ENCODE measurements at regions not wholly inside any gene's neighbourhood (a gene's known extent, or its start where the extent isn't known, plus 50 kb on each side); places are given as distances from the start of the nearest gene placed in this dataset.

- no peak overlapping the region for H3K4me3 Mint-ChIP-seq
- H3K27me3 Mint-ChIP-seq: no peaks in the 10 kb centered on the region
- no peak overlapping the region for H3K27ac Mint-ChIP-seq
- intact Hi-C loops (cut with micrococcal nuclease): no loop called here
- H3K36me3 Mint-ChIP-seq (ENCODE audit: low read depth): no peaks in the 10 kb centered on the region
- peaks cover 5% of the 10 kb centered on the region for H3K4me1 Mint-ChIP-seq (ENCODE audit: low read depth)
- H3K9me3 Mint-ChIP-seq: peaks cover 9% of the 10 kb centered on the region
These were observed 110.5 kb upstream of the COX10 start for GRCh38 chr17:13958773-13959172.

GRCh38 chr17:13961265-13961664, 108.0 kb upstream of the COX10 start:
- Mint-ChIP-seq H3K9me3 (peaks cover 9% of the 10 kb centered on the region), H3K4me3 (no peak overlapping the region), H3K4me1 (ENCODE audit: low read depth) (peaks cover 5% of the 10 kb centered on the region), H3K27me3 (peaks cover 4% of the 10 kb centered on the region), H3K36me3 (ENCODE audit: low read depth) (no peaks in the 10 kb centered on the region), H3K27ac (no peak overlapping the region)
- intact Hi-C loops (cut with micrococcal nuclease): no loop called here

GRCh38 chr17:13962716-13963240, 106.5 kb upstream of the COX10 start:
- no peak overlapping the region for H3K4me3 Mint-ChIP-seq
- peaks cover 9% of the 10 kb centered on the region for H3K9me3 Mint-ChIP-seq
- no peaks in the 10 kb centered on the region for H3K36me3 Mint-ChIP-seq (ENCODE audit: low read depth)
- H3K4me1 Mint-ChIP-seq (ENCODE audit: low read depth): peaks cover 5% of the 10 kb centered on the region
- H3K27ac Mint-ChIP-seq: no peak overlapping the region
- intact Hi-C loops (cut with micrococcal nuclease): no loop called here
- H3K27me3 Mint-ChIP-seq: peaks cover 4% of the 10 kb centered on the region

GRCh38 chr17:13967416-13967815, 101.9 kb upstream of the COX10 start:
- Mint-ChIP-seq H3K36me3 (ENCODE audit: low read depth) (no peaks in the 10 kb centered on the region), H3K27ac (no peak overlapping the region), H3K4me1 (ENCODE audit: low read depth) (peaks cover 5% of the 10 kb centered on the region), H3K27me3 (peaks cover 7% of the 10 kb centered on the region), H3K4me3 (no peak overlapping the region), H3K9me3 (no peaks in the 10 kb centered on the region)
- intact Hi-C loops (cut with micrococcal nuclease): no loop called here

- no peaks in the 10 kb centered on the region for H3K36me3 Mint-ChIP-seq (ENCODE audit: low read depth)
- H3K27ac Mint-ChIP-seq: no peak overlapping the region
- peaks cover 8% of the 10 kb centered on the region for H3K9me3 Mint-ChIP-seq
- no peak overlapping the region for H3K4me3 Mint-ChIP-seq
- no peaks in the 10 kb centered on the region for H3K4me1 Mint-ChIP-seq (ENCODE audit: low read depth)
- intact Hi-C loops (cut with micrococcal nuclease): no loop called here
- peaks cover 3% of the 10 kb centered on the region for H3K27me3 Mint-ChIP-seq
These were observed 98.8 kb upstream of the COX10 start for GRCh38 chr17:13970531-13970930.

- Mint-ChIP-seq H3K36me3 (ENCODE audit: low read depth) (no peaks in the 10 kb centered on the region), H3K9me3 (peaks cover 14% of the 10 kb centered on the region), H3K27ac (no peak overlapping the region), H3K4me3 (no peak overlapping the region), H3K27me3 (peaks cover 3% of the 10 kb centered on the region), H3K4me1 (ENCODE audit: low read depth) (peaks cover 8% of the 10 kb centered on the region)
- intact Hi-C loops (cut with micrococcal nuclease): no loop called here
These were observed 95.2 kb upstream of the COX10 start for GRCh38 chr17:13973960-13974651.

- H3K9me3 Mint-ChIP-seq: peaks cover 17% of the 10 kb centered on the region
- intact Hi-C loops (cut with micrococcal nuclease): no loop called here
- H3K4me1 Mint-ChIP-seq (ENCODE audit: low read depth): peaks cover 9% of the 10 kb centered on the region
- no peaks in the 10 kb centered on the region for H3K27me3 Mint-ChIP-seq
- H3K4me3 Mint-ChIP-seq: no peak overlapping the region
- H3K36me3 Mint-ChIP-seq (ENCODE audit: low read depth): no peaks in the 10 kb centered on the region
- H3K27ac Mint-ChIP-seq: no peak overlapping the region
These were observed 91.5 kb upstream of the COX10 start for GRCh38 chr17:13977837-13978236.

- no peaks in the 10 kb centered on the region for H3K27me3 Mint-ChIP-seq
These were observed 90.8 kb upstream of the COX10 start for GRCh38 chr17:13978478-13978877.

GRCh38 chr17:13981881-13982280, 87.4 kb upstream of the COX10 start:
- Mint-ChIP-seq H3K9me3 (peaks cover 9% of the 10 kb centered on the region), H3K4me3 (no peak overlapping the region), H3K27ac (no peak overlapping the region), H3K4me1 (ENCODE audit: low read depth) (peaks cover 9% of the 10 kb centered on the region), H3K27me3 (no peaks in the 10 kb centered on the region), H3K36me3 (ENCODE audit: low read depth) (no peaks in the 10 kb centered on the region)
- intact Hi-C loops (cut with micrococcal nuclease): no loop called here

More at GRCh38 chr17:13978478-13978877, 90.8 kb upstream of the COX10 start:
- H3K27ac Mint-ChIP-seq: no peak overlapping the region
- peaks cover 9% of the 10 kb centered on the region for H3K4me1 Mint-ChIP-seq (ENCODE audit: low read depth)
- no peaks in the 10 kb centered on the region for H3K36me3 Mint-ChIP-seq (ENCODE audit: low read depth)
- H3K9me3 Mint-ChIP-seq: peaks cover 17% of the 10 kb centered on the region
- intact Hi-C loops (cut with micrococcal nuclease): no loop called here
- H3K4me3 Mint-ChIP-seq: no peak overlapping the region

GRCh38 chr17:13984956-13985355, 84.3 kb upstream of the COX10 start:
- Mint-ChIP-seq H3K27ac (no peak overlapping the region), H3K4me1 (ENCODE audit: low read depth) (no peaks in the 10 kb centered on the region), H3K9me3 (no peaks in the 10 kb centered on the region), H3K27me3 (peaks cover 2% of the 10 kb centered on the region), H3K4me3 (no peak overlapping the region), H3K36me3 (ENCODE audit: low read depth) (no peaks in the 10 kb centered on the region)
- intact Hi-C loops (cut with micrococcal nuclease): no loop called here

- intact Hi-C loops (cut with micrococcal nuclease): no loop called here
- Mint-ChIP-seq H3K27ac (no peak overlapping the region), H3K9me3 (no peaks in the 10 kb centered on the region), H3K27me3 (peaks cover 2% of the 10 kb centered on the region), H3K4me3 (no peak overlapping the region), H3K4me1 (ENCODE audit: low read depth) (no peaks in the 10 kb centered on the region), H3K36me3 (ENCODE audit: low read depth) (no peaks in the 10 kb centered on the region)
These were observed 82.4 kb upstream of the COX10 start for GRCh38 chr17:13986855-13987254.

- Mint-ChIP-seq H3K36me3 (ENCODE audit: low read depth) (no peaks in the 10 kb centered on the region), H3K4me3 (no peak overlapping the region), H3K27me3 (peaks cover 2% of the 10 kb centered on the region), H3K9me3 (no peaks in the 10 kb centered on the region), H3K4me1 (ENCODE audit: low read depth) (no peaks in the 10 kb centered on the region), H3K27ac (no peak overlapping the region)
- intact Hi-C loops (cut with micrococcal nuclease): no loop called here
These were observed 80.2 kb upstream of the COX10 start for GRCh38 chr17:13989138-13989537.

GRCh38 chr17:13993106-13993505, 76.2 kb upstream of the COX10 start:
- no peaks in the 10 kb centered on the region for H3K4me1 Mint-ChIP-seq (ENCODE audit: low read depth)
- intact Hi-C loops (cut with micrococcal nuclease): no loop called here

GRCh38 chr17:13994050-13994449, 75.3 kb upstream of the COX10 start:
- Mint-ChIP-seq H3K36me3 (ENCODE audit: low read depth) (no peaks in the 10 kb centered on the region), H3K9me3 (no peaks in the 10 kb centered on the region), H3K27ac (no peak overlapping the region), H3K27me3 (peaks cover 2% of the 10 kb centered on the region), H3K4me1 (ENCODE audit: low read depth) (no peaks in the 10 kb centered on the region), H3K4me3 (no peak overlapping the region)
- intact Hi-C loops (cut with micrococcal nuclease): no loop called here

More at GRCh38 chr17:13993106-13993505, 76.2 kb upstream of the COX10 start:
- Mint-ChIP-seq H3K27ac (no peak overlapping the region), H3K27me3 (peaks cover 2% of the 10 kb centered on the region), H3K9me3 (no peaks in the 10 kb centered on the region), H3K4me3 (no peak overlapping the region), H3K36me3 (ENCODE audit: low read depth) (no peaks in the 10 kb centered on the region)

- Mint-ChIP-seq H3K36me3 (ENCODE audit: low read depth) (no peaks in the 10 kb centered on the region), H3K4me3 (no peak overlapping the region), H3K9me3 (peaks cover 7% of the 10 kb centered on the region), H3K27ac (no peak overlapping the region), H3K4me1 (ENCODE audit: low read depth) (no peaks in the 10 kb centered on the region), H3K27me3 (no peaks in the 10 kb centered on the region)
- intact Hi-C loops (cut with micrococcal nuclease): no loop called here
These were observed 73.4 kb upstream of the COX10 start for GRCh38 chr17:13995856-13996271.

All from dendritic cell treated with granulocyte-macrophage colony-stimulating factor and Interleukin-4, amounts not matched to agents 40 ng/mL and 50 ng/mL, for 4 days (primary cell).